ENCODE measurements at regions not wholly inside any gene's neighbourhood (a gene's known extent, or its start where the extent isn't known, plus 50 kb on each side); places are given as distances from the start of the nearest gene placed in this dataset.

- no peak overlapping the region for H3K4me3 Mint-ChIP-seq
- no peak for TF ChIP-seq CTCF (IDR thresholded peaks at IDR 0.05)
- peaks cover 5% of the 10 kb centered on the region for H3K36me3 Mint-ChIP-seq (ENCODE audit: low read depth)
- H3K9me3 Mint-ChIP-seq, result peaks cover 13% of the 10 kb centered on the region
- no peak for DNase-seq
- peaks cover 5% of the 10 kb centered on the region for H3K27me3 Mint-ChIP-seq (ENCODE audit: low read depth, poor library complexity)
- H3K27ac Mint-ChIP-seq, result no peak overlapping the region
- H3K4me1 Mint-ChIP-seq, result no peaks in the 10 kb centered on the region
Measured at GRCh38 chr9:8186560-8186959, 387.0 kb upstream of the DMAC1 start.

GRCh38 chr9:8183618-8184017 lies 384.0 kb upstream of the DMAC1 start:
- DNase-seq, result no peak
- no peak for TF ChIP-seq CTCF (IDR thresholded peaks at IDR 0.05)
- Mint-ChIP-seq H3K9me3 (no peaks in the 10 kb centered on the region), H3K36me3 (ENCODE audit: low read depth) (no peaks in the 10 kb centered on the region), H3K4me1 (no peaks in the 10 kb centered on the region), H3K4me3 (no peak overlapping the region), H3K27ac (no peak overlapping the region), H3K27me3 (ENCODE audit: low read depth, poor library complexity) (no peaks in the 10 kb centered on the region)

GRCh38 chr9:8179381-8180053 lies 379.9 kb upstream of the DMAC1 start:
- Mint-ChIP-seq H3K27ac (no peak overlapping the region), H3K9me3 (peaks cover 4% of the 10 kb centered on the region), H3K4me3 (no peak overlapping the region)

GRCh38 chr9:8172000-8172399 lies 372.4 kb upstream of the DMAC1 start:
- peaks cover 4% of the 10 kb centered on the region for H3K9me3 Mint-ChIP-seq
- TF ChIP-seq CTCF (IDR thresholded peaks at IDR 0.05), result no peak
- no peak overlapping the region for H3K4me3 Mint-ChIP-seq
- H3K36me3 Mint-ChIP-seq (ENCODE audit: low read depth), result no peaks in the 10 kb centered on the region
- H3K27ac Mint-ChIP-seq, result no peak overlapping the region
- H3K4me1 Mint-ChIP-seq, result peaks cover 61% of the 10 kb centered on the region
- H3K27me3 Mint-ChIP-seq (ENCODE audit: low read depth, poor library complexity), result no peaks in the 10 kb centered on the region
- DNase-seq, result no peak

More at GRCh38 chr9:8179381-8180053, 379.9 kb upstream of the DMAC1 start:
- TF ChIP-seq CTCF (IDR thresholded peaks at IDR 0.05), result no peak
- Mint-ChIP-seq H3K27me3 (ENCODE audit: low read depth, poor library complexity) (no peaks in the 10 kb centered on the region), H3K36me3 (ENCODE audit: low read depth) (no peaks in the 10 kb centered on the region), H3K4me1 (peaks cover 18% of the 10 kb centered on the region)
- DNase-seq, result no peak

GRCh38 chr9:8168916-8169438 lies 369.4 kb upstream of the DMAC1 start:
- peak overlapping the region; percentile 87 for H3K27ac Mint-ChIP-seq
- no peak for DNase-seq
- H3K27me3 Mint-ChIP-seq (ENCODE audit: low read depth, poor library complexity), result no peaks in the 10 kb centered on the region
- no peaks in the 10 kb centered on the region for H3K36me3 Mint-ChIP-seq (ENCODE audit: low read depth)
- H3K4me1 Mint-ChIP-seq, result peaks cover 51% of the 10 kb centered on the region
- no peaks in the 10 kb centered on the region for H3K9me3 Mint-ChIP-seq
- TF ChIP-seq CTCF (IDR thresholded peaks at IDR 0.05), result no peak
- no peak overlapping the region for H3K4me3 Mint-ChIP-seq

- Mint-ChIP-seq H3K9me3 (no peaks in the 10 kb centered on the region), H3K27ac (no peak overlapping the region)
Measured at GRCh38 chr9:8160787-8161186, 361.2 kb upstream of the DMAC1 start.

More at GRCh38 chr9:8160787-8161186, 361.2 kb upstream of the DMAC1 start:
- no peak for TF ChIP-seq CTCF (IDR thresholded peaks at IDR 0.05)
- DNase-seq, result no peak
- peaks cover 3% of the 10 kb centered on the region for H3K36me3 Mint-ChIP-seq (ENCODE audit: low read depth)
- H3K27me3 Mint-ChIP-seq (ENCODE audit: low read depth, poor library complexity), result no peaks in the 10 kb centered on the region
- H3K4me3 Mint-ChIP-seq, result no peak overlapping the region
- peaks cover 9% of the 10 kb centered on the region for H3K4me1 Mint-ChIP-seq

Measured in nephron progenitor cell (in vitro differentiated cells).